Choroid plexus epithelial cell (primary cell): ENCODE measurements at regions not wholly inside any gene's neighbourhood (a gene's known extent, or its start where the extent isn't known, plus 50 kb on each side); places are given as distances from the start of the nearest gene placed in this dataset.

Experiments used
- DNase-seq: peaks from one replicate; pipeline ENCODE4 v3.0.0-alpha.2; 2010; ENCODE audit warnings: low read depth
- H3K4me3 ChIP-seq: 2 replicates; pipeline ENCODE4 v1.5.1; 2011; ENCODE audit warnings: low read depth, mild to moderate bottlenecking, control low read depth, low read length, moderate library complexity
- TF ChIP-seq, protein P1 (sequence below): conservative IDR thresholded peaks from 2 replicates; pipeline ENCODE4 v1.5.1; 2011; ENCODE audit warnings: low read depth, mild to moderate bottlenecking, control low read depth, inconsistent platforms, low read length, moderate library complexity

DNA sequence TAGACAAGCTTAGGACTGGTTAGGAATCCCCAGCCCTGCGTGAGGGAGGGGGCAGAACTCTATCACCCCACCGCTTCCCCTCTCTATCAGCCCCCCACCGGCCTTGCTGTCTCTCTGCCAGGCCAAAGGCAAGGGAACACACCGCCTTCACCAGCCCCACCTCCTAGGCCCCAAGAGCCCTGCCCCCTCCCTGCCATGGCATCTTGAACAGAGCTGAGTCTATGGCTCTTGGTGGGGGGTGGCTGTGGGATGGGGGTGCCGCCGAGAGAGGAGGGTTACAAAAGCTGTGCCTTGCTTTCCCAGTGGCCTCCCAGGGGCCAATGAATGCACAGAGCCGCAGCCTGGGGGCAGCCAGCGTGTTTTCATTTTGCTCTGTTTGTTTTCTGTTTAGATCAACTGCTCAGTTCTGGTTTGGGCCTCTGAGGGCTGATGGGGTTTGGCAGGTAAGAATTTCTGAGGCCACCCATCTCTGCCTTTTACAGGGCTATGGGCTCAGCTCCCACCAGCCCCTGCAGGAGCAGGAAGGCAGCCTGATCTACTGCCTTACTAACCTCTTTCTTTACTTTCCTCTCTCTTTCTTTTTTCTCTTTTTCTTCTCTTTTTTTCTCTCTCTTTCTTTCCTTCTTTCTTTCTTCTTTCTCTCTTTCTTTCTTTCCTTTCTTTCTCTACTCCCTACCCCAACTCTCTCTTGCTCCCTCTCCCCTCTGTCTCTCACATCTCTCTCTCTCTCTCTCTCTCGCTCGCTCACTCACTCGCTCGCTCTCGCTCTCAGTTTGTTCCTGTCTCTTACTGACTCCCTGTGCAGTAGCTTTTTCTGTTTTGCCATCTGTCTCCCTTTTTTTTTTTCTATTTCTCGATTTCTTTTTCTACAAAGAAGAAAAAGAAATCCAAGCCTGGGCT, 128.3 kb downstream of the PJA1 start:
- no peak for DNase-seq
- TF ChIP-seq, protein P1, sequence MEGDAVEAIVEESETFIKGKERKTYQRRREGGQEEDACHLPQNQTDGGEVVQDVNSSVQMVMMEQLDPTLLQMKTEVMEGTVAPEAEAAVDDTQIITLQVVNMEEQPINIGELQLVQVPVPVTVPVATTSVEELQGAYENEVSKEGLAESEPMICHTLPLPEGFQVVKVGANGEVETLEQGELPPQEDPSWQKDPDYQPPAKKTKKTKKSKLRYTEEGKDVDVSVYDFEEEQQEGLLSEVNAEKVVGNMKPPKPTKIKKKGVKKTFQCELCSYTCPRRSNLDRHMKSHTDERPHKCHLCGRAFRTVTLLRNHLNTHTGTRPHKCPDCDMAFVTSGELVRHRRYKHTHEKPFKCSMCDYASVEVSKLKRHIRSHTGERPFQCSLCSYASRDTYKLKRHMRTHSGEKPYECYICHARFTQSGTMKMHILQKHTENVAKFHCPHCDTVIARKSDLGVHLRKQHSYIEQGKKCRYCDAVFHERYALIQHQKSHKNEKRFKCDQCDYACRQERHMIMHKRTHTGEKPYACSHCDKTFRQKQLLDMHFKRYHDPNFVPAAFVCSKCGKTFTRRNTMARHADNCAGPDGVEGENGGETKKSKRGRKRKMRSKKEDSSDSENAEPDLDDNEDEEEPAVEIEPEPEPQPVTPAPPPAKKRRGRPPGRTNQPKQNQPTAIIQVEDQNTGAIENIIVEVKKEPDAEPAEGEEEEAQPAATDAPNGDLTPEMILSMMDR, result no peak
- H3K4me3 ChIP-seq, result no peak overlapping the region

DNA sequence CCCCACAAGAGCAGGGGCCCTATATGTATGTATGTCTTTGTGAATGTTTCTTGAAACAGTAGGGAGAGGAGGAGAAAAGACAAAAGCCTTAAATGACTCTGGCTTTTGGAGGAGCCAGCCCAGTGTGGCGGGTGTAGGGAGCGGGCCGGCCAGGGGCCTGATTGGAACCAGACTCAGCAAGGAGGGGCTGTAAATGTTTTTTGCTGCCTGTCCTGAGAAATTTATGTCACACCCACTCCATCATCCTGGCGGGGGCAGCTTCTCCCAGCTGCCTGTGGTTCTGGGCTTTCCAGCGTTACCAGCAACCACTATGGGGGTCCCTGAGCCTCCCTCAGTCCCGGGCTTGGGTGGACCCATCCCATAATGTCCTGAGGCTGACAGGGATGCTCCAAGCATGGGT, 130.8 kb downstream of the PJA1 start:
- no peak overlapping the region for H3K4me3 ChIP-seq
- TF ChIP-seq, protein P1, result no peak
- no peak for DNase-seq

DNA sequence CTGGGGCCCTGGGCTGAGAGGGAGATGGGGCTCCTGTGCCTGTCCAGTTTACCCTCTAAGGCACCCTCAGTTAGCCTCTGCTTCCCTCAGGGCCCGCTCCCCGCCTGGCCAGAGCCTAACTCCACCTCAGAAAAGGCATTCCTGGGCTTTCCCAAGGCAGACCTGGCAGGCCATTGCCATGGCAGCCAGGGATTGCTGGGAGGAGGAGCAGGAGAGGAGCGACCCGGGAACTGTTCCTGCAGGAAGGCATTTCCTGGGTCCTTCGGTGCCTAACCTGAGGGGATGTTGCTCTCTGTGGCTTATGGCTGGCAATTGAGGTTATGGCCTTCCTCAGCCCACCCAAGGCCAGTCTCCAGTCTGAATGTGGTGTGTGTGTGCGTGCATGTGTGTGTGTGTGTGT, 131.3 kb downstream of the PJA1 start:
- TF ChIP-seq, protein P1, result no peak
- DNase-seq, result no peak
- no peak overlapping the region for H3K4me3 ChIP-seq

DNA sequence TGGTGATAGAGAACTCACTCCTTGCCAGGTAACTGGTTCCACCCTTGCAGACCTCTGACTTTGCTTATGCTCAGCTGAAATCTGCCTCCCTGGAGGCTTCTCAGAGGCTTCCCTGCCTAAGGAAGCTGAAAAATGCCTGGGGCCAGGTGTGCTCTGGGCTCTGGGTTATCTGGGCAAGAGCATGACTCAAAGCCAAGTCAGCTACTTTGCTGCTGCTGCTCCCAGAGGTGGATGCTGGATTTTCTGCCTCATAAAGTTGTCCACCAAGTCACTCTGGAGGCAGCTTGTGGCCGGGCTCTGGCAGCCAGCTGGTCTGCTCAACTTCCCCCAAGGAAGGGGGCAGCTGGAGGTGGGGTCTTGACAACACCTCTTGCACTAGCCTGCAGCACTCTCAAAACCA, 132.7 kb downstream of the PJA1 start:
- DNase-seq, result no peak
- TF ChIP-seq, protein P1, result no peak
- no peak overlapping the region for H3K4me3 ChIP-seq

DNA sequence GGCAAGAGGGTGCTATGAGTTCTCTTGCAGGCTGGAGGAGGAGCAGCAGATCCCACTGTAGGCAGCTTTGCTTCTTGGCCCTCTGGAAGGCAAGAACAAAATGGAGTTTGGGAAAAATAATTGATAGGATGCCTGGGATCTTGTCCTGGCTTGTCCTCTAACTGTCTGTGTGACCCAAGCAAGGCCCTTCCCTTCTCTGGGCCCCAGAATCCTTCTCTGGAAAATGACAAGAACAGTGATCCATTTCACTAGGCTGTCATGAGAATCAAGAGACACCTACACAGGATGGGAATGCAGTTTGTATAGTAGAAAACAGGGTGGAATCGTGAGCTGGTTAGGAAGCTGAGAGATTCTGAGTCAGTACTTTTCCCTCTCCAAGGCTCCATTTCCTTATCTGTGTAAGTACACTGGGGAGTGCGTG, 133.3 kb downstream of the PJA1 start:
- TF ChIP-seq, protein P1, result no peak
- no peak overlapping the region for H3K4me3 ChIP-seq
- DNase-seq, result no peak

DNA sequence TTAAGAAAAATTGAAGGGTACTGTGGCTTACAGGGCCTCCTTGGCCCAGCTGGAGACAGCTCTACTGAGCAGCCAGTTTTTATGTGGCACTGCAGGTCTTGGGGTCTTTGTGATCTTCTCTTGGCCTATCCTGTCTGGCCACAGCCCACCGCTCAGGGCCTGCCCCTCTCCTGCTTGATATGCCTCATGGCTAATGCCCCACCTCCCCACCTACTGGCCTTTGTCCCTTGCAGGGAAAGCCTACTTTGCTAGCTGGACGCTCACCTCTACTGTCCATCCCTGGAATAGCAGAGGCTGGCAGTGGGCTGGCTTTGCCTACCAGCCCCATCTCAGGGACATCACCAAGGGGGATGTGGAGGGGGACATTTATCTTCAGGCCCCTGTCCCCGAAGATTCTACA, 134.1 kb downstream of the PJA1 start:
- no peak for DNase-seq
- H3K4me3 ChIP-seq, result no peak overlapping the region
- TF ChIP-seq, protein P1, result peak; percentile 29

DNA sequence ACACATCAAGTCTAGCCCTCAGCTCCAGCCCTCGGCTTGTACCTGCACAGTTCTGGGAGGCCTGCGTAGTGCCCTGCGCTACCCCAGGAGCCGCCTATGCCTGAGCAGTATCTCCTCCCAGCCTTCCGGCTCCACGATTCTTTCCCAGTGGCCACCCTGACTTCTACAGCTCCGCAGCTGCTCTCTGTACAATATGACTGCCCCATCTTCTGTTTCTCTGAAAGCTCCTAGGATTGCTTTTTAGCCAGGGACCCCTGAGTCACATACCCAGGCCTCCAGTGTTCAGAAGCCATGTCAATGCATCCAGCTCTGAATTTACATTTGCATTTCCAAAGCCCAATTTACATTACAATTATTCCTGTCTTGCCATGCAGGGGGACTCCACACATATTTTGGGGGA, 135.5 kb downstream of the PJA1 start:
- TF ChIP-seq, protein P1, result no peak
- DNase-seq, result no peak
- no peak overlapping the region for H3K4me3 ChIP-seq
